ENCODE measurements at regions not wholly inside any gene's neighbourhood (a gene's known extent, or its start where the extent isn't known, plus 50 kb on each side); places are given as distances from the start of the nearest gene placed in this dataset.

DNA sequence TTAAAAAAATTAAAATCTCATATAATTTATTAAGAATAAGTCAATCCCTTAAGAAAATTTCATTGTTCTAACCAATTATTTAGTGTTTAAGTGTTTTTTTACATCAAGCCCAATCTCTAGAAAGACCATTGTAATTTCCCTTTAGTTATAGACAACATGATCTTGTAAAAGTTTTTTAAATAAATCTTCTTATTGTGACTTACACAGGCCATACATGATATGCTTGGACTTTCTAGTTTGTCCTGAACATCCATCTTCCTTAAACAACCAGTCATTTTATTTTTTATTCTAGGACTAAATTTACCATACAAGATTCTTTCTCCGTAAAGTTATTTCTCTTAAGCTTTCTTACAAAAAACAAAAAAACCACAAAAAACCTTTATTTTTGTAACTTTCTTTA, 126.5 kb upstream of the MAST4 start:
- H3K4me2 ChIP-seq (ENCODE audit: low read length): no peak overlapping the region
- ChIA-PET CTCF (ENCODE audit: unreplicated experiment) (no interaction called here), POLR2A (interaction anchor here (0.7 kb wide), 1 partner anchor 12 kb away, joined by 3 read pairs; no protein-coding TSS in a partner anchor)
- no peaks in the 10 kb centered on the region for H4K20me1 ChIP-seq (ENCODE audit: insufficient read depth, low read length)
- no TSS peak for BruUV-seq (replicated peaks)
- no peaks in the 10 kb centered on the region for H3K9me2 ChIP-seq (ENCODE audit: insufficient read depth, low read length)
- H3K4me1 ChIP-seq (ENCODE audit: insufficient read depth, low read length, poor library complexity, severe bottlenecking): no peaks in the 10 kb centered on the region
- peak; percentile 18 for DNase-seq (ENCODE audit: low spot score)
- H3K9me3 ChIP-seq (ENCODE audit: low read length): peaks cover 29% of the 10 kb centered on the region
- no peaks in the 10 kb centered on the region for H3K79me2 ChIP-seq (ENCODE audit: insufficient read depth, low read depth, low read length)
- no peak overlapping the region for H3K4me3 ChIP-seq (ENCODE audit: low read depth, low read length, poor library complexity, severe bottlenecking)
- no peaks in the 10 kb centered on the region for H3K36me3 ChIP-seq (ENCODE audit: insufficient read depth, low read length)
- TF ChIP-seq EZH2phosphoT487 (IDR thresholded peaks at IDR 0.05; ENCODE audit: borderline replicate concordance, low read depth, low read length): no peak
- TF ChIP-seq, protein P1, sequence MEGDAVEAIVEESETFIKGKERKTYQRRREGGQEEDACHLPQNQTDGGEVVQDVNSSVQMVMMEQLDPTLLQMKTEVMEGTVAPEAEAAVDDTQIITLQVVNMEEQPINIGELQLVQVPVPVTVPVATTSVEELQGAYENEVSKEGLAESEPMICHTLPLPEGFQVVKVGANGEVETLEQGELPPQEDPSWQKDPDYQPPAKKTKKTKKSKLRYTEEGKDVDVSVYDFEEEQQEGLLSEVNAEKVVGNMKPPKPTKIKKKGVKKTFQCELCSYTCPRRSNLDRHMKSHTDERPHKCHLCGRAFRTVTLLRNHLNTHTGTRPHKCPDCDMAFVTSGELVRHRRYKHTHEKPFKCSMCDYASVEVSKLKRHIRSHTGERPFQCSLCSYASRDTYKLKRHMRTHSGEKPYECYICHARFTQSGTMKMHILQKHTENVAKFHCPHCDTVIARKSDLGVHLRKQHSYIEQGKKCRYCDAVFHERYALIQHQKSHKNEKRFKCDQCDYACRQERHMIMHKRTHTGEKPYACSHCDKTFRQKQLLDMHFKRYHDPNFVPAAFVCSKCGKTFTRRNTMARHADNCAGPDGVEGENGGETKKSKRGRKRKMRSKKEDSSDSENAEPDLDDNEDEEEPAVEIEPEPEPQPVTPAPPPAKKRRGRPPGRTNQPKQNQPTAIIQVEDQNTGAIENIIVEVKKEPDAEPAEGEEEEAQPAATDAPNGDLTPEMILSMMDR (conservative IDR thresholded peaks at IDR 0.05; ENCODE audit: low read length): no peak
- H2AFZ ChIP-seq (ENCODE audit: low read length): no peak overlapping the region
- H3K27ac ChIP-seq (ENCODE audit: low read depth, low read length, poor library complexity, severe bottlenecking): no peak overlapping the region
- intact Hi-C loops (cut with micrococcal nuclease; ENCODE audit: unreplicated experiment): loop anchor here (10.0 kb wide), 1 partner anchor 275 kb away; no protein-coding TSS in a partner anchor

- BruUV-seq (replicated peaks): no TSS peak
- no peak overlapping the region for H3K4me2 ChIP-seq (ENCODE audit: low read length)
- POLR2A ChIA-PET: interaction anchor here (0.6 to 0.7 kb wide), 3 partner anchors 41 to 228 kb away, joined by 3 read pairs; no protein-coding TSS in a partner anchor
- H3K9me3 ChIP-seq (ENCODE audit: low read length): peaks cover 29% of the 10 kb centered on the region
- no peak for TF ChIP-seq EZH2phosphoT487 (IDR thresholded peaks at IDR 0.05; ENCODE audit: borderline replicate concordance, low read depth, low read length)
- TF ChIP-seq, protein P1 (conservative IDR thresholded peaks at IDR 0.05; ENCODE audit: low read length): no peak
- CTCF ChIA-PET (ENCODE audit: unreplicated experiment): interaction anchor here (0.7 kb wide), 1 partner anchor 657 kb away, joined by 3 read pairs; no protein-coding TSS in a partner anchor
- intact Hi-C loops (cut with micrococcal nuclease; ENCODE audit: unreplicated experiment): loop anchor here (10.0 kb wide), 1 partner anchor 273 kb away; no protein-coding TSS in a partner anchor
- H3K27ac ChIP-seq (ENCODE audit: low read depth, low read length, poor library complexity, severe bottlenecking): no peak overlapping the region
- H2AFZ ChIP-seq (ENCODE audit: low read length): no peak overlapping the region
- no peaks in the 10 kb centered on the region for H3K4me1 ChIP-seq (ENCODE audit: insufficient read depth, low read length, poor library complexity, severe bottlenecking)
- H3K36me3 ChIP-seq (ENCODE audit: insufficient read depth, low read length): no peaks in the 10 kb centered on the region
- H3K79me2 ChIP-seq (ENCODE audit: insufficient read depth, low read depth, low read length): no peaks in the 10 kb centered on the region
- peak; percentile 5 for DNase-seq (ENCODE audit: low spot score)
- H3K9me2 ChIP-seq (ENCODE audit: insufficient read depth, low read length): no peaks in the 10 kb centered on the region
- no peaks in the 10 kb centered on the region for H4K20me1 ChIP-seq (ENCODE audit: insufficient read depth, low read length)
- no peak overlapping the region for H3K4me3 ChIP-seq (ENCODE audit: low read depth, low read length, poor library complexity, severe bottlenecking)
These were observed 124.2 kb upstream of the MAST4 start for GRCh38 chr5:66472010-66472409.

DNA sequence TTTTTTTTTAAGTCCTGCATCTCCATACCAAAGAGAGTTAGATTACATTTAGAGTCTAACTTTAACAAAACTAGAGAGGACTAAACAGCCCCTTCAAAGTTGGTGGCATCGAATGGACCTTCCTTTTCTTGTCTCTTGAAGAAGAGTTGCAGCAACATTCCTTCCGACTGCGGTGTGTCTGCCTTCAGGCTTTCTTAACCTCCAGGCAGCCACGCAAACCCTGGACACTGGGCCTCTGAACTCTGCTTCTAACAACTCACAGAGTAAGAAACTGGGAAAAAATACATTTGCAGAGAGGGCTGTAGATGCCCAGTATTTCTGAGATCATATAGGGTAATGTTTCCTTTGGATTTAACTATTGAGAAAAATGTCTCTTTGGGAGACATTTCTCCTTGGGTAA, 120.5 kb upstream of the MAST4 start:
- Histone ChIP-seq H3K4me2 (ENCODE audit: low read length) (no peak overlapping the region), H4K20me1 (ENCODE audit: insufficient read depth, low read length) (no peaks in the 10 kb centered on the region), H3K79me2 (ENCODE audit: insufficient read depth, low read depth, low read length) (no peaks in the 10 kb centered on the region), H3K36me3 (ENCODE audit: insufficient read depth, low read length) (no peaks in the 10 kb centered on the region), H3K9me2 (ENCODE audit: insufficient read depth, low read length) (no peaks in the 10 kb centered on the region), H3K4me1 (ENCODE audit: insufficient read depth, low read length, poor library complexity, severe bottlenecking) (no peaks in the 10 kb centered on the region), H3K9me3 (ENCODE audit: low read length) (no peaks in the 10 kb centered on the region), H2AFZ (ENCODE audit: low read length) (no peak overlapping the region), H3K27ac (ENCODE audit: low read depth, low read length, poor library complexity, severe bottlenecking) (no peak overlapping the region), H3K4me3 (ENCODE audit: low read depth, low read length, poor library complexity, severe bottlenecking) (no peak overlapping the region)
- ChIA-PET POLR2A (no interaction called here), CTCF (ENCODE audit: unreplicated experiment) (interaction anchor here (0.6 kb wide), 1 partner anchor 24 kb away, joined by 3 read pairs; no protein-coding TSS in a partner anchor)
- no peak for TF ChIP-seq EZH2phosphoT487 (IDR thresholded peaks at IDR 0.05; ENCODE audit: borderline replicate concordance, low read depth, low read length)
- TF ChIP-seq, protein P1 (conservative IDR thresholded peaks at IDR 0.05; ENCODE audit: low read length): no peak
- DNase-seq (ENCODE audit: low spot score): no peak
- no TSS peak for BruUV-seq (replicated peaks)
- intact Hi-C loops (cut with micrococcal nuclease; ENCODE audit: unreplicated experiment): loop anchor here (10.0 kb wide), 1 partner anchor 269 kb away; no protein-coding TSS in a partner anchor
